Fibroblast of skin of right biceps (primary cell): ENCODE measurements at regions not wholly inside any gene's neighbourhood (a gene's known extent, or its start where the extent isn't known, plus 50 kb on each side); places are given as distances from the start of the nearest gene placed in this dataset.

Experiments used
- DNase-seq: peaks from one replicate; pipeline ENCODE4 v3.0.0-alpha.2; 2013

DNA sequence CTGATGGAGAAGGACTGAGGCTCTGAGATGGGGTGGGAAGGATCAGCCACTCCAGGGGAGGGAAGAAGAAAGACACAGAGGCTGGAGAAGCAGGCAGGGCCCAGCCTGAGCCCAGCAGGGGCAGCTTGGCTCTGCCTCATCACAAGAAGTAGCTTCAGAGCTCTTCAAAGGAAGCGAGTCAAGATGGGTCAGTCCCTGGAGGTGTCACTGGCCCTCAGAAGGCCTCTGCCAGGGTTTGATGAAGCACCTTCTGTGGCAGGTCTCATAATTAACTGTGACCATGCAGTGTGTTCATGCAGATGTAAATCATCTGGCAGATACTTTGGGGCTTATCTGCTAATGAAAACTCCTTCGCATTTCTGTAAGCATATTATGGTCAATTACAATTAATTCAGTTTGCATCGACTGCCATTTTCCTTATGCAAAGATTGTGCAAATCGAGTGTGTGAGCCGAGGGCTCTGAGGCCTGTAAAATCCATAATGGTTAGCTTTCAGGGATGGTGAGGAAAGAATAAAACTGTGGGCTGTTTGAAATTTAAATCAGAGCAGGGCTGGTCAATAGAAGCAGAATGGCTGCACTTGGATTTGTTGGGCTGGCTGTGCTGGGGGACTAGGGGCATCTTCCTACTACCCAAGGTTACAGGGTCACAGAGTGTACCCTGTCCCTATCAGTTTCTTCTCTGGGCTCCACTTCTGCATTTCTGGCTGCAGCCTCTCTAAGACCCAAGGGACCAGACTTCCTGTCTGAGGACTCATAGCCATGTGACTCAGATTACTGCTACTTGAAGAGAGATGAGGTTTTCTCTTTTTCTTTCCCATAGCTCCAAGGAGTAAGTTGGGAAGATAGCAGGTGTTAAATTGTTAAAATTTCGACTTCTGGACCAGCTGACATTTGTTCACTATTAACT, 376.6 kb downstream of the DHX35 start:
- peak; percentile 21 for DNase-seq

DNA sequence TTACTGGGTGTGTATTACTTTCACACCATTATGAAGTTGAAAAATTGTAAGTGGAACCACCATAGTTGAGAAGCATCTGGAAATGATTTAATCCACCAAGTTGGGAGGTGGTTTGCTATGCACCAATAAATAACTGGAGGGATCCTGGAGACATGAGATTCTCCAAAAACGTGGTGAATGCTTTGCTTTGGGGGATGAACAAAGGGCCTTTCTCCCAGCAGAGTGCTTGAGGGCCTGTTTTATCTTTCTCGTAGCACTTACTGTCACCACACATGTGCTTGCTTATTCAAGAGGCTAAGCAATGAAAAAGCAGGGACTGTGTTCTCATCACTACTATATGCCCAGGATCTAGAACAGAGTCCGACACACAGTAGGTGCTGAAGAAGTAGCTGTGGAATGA, 371.1 kb downstream of the DHX35 start:
- DNase-seq: no peak

DNA sequence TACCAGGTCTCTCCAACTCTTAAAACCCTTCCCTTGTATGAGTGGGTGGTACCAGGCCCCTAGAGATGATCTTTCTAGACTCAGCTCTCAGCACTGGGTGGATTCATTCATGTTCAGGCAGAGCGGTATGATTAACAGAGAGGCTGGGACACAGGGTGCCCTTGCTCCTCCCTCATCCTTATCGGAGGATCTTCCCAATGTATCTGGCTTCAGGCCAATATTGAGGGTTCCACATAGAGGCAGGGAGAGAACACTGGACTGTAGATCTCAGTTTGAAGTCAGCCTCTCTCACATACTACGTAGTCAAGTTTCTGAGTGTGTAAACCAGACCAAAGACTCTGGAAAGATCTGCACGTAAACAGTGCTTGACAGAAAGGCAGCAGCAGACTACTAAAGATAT, 366.2 kb downstream of the DHX35 start:
- no peak for DNase-seq

DNA sequence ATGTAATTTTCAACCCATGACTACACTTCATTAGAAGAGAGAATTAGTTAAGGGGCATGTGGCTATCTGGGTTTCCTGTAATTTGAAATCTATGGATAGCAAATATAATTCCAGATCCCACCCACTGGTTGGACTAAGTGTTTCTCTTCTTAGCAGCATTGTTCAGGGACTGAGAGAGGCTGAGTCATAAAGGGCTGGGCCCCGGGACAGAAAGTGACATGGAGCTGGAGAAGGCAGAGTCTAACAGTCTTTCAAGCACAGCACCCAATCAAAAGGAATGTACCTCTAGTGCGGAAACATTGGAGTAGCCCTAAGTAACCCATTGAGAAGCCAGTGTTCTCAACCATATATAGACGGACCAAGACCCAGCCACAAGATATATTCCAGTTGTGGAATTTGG, 363.9 kb downstream of the DHX35 start:
- DNase-seq: no peak

DNA sequence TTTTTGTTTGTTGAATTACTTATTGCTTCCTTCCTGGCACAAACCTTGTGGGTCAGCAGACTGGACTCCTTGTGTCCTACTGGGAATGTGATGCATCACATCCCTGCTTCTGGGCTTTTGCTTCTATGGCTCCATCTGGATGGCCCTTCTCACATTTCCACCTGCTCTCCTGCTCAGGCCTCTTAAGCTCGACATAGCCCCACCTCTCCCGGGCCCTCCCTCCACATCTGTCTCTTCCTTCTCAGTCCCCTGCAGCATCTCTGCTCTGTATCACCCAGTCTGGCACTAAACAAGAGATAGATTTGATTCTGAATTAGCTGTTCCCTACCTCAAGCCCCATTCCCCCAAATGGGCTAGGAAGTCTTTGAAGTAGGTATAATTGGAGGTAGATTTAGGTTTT, 356.8 kb downstream of the DHX35 start:
- DNase-seq: no peak

DNA sequence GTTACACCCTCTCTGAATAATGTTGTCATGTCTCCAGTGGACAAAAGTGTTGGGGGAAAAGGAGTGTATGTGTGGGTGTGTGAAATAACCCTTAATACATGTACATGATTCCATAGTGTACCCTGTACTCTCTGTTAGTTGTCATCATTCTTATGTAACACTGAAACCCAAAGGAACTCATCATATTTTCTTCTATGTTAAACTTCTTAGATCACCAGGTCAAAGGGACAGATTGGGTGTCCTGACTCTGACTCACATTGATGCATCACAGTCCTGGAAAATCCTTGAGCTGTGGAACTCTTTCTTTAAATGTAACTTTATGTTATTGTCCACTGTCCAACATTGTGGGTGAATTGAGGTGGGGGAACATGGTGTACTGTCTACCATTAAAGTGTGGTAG, 350.5 kb downstream of the DHX35 start:
- DNase-seq: no peak

DNA sequence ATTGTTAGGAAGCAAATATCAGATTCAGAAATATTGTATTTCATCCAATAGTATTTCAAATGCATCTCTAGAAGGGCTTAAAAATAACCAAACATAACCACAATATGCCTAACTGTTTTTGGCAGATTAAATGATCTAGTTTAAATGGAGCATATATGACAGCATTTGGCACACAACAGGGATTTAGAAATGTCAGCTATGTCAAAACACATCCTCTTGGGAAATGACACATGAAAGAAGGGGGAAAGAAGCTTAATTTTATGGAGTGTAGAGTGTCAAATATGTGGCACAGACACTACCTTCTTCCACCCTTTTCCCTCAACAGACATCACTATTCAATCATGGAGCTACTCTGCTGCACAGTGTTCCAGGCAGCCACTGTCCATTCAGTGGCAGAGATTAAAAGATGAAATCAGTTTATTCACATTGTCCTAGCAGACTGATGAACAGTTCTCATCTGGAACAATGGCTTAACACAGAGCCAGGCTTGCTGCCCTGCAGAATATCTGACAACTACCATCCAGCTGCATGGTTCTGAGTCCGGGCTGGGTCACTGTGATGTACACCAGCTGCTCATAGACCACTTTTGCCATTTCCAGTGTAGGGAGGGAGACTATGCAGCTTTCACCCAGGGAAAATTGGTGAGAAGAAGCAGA, 349.8 kb downstream of the DHX35 start:
- DNase-seq: peak; percentile 6

DNA sequence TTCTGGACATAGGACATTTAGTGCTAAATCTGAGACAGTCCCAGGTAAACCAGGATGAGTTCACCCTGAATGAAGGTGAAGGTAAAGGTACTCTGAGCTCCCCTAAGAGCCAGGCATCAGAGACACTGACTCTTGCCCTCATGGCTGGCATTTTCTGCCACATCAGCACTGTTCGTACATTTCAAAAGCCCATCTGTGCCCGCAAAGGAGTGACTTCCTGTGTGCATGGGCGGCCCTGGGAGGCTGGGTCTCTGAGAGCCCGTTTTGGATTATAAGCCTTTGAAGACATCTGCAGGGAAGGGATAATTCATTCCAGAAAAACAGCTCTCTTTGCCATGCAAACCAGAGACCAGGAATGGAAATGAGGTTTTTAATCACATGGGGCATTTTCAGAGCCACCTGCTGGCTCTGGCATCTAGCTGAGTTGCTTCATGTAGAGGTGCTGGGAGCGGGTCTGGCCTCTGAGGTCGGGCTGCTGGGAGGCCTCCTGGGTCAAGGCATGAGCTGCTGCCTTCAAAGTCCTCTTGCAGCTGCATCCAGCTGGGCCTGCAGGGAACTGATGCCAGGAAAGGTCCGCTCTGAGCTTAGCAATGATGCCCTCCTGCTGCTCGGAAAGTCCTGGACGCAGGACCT, 348.3 kb downstream of the DHX35 start:
- DNase-seq: no peak

DNA sequence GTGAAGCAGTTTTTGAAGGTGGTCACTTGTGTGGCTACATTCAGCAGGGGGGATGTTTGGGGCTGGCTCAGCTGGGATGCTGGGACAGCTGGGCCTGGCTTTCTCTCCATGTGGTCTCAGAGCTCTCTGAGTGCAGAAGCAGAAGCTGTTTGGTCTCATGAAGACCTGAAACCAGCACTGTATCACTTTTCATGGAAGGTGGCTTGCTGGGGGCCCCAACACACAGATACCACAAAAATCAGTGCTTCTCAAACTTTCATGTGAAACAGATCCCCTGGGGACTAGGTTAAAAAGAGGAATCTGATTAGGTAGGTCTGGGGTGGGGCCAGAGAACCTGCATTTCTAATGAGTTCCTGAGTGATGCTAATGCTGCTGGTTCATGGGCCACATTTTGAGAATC, 347.3 kb downstream of the DHX35 start:
- no peak for DNase-seq

DNA sequence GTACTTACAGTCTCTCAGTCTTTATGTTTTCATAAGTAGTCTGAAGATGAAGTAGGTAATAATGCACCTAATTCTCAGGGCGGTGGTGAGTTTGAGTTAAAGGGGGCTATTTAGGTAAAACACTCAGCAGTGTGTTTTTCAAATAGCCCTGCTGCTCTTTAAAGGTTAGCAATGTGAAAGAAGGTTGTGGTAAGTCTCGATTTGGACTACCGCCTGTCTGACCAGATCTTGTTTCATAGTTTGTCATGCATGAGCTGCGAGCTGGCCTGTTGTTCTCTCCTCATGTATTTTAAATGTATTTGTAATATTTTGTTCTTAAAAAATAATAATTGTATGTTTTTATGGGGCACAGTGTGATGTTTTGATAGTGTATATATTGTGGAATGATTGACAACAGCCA, 340.2 kb downstream of the DHX35 start:
- DNase-seq: no peak

DNA sequence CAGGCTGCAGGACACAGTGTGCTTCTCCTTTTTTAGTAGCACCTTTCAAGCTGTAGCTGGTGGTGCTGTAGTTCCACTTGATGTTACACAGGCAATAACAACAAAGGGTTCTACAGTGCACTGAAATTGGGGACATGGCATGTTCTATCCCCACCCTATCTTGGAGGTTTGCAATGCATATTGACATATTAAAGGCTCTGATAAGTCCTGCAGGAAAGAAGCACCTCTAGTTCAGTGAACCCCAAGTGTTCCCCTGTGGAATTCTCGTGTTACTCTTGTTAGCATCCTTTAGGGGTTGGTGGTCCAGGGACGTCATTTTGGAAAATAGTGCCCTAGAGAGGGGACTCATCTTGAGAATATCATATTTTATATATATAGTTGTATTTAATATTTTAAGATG, 337.6 kb downstream of the DHX35 start:
- no peak for DNase-seq

DNA sequence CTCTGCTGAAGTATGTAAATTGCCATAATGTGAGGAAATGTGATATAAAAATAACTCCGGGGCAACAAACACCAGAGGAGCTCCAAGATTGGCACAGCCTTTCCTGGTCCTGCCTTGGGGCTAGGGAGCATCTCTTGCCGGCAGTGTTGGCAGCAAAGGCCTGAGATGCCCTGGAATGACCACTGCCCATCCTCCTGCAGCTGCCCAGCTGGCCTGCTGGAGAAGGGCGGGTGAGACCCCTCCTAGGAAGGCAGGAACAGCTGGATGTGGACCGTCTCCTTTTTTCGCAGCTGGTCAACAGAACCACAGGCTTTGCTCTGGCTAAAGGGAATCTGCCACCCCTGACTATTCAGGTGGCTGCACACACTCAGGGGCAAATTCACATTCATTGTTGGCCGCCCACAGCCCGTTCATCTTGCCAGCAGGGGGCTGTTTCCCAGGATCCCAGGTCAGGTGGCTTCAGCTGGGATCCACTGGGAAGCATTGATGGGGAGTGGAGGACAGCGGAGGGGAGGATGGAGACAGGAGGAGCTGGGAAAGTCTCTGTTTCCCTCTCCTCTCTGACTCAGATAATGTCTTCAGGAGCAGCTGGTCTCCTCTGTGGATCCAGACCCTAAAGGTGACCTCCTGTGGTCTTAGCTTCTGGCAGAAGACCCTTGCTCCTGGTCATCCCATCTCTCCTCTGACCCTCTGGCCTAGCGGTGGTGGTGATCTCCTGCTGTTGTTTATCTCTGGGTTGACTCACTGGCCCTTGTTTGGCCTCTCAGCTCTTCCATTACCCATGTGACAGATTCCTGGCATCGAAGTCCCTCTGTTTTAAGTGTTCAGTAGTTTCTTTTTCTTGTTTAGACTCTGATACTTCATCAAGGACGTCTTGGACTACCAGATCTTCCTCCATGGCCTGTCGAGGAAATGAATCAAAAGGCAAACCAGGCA, 336.7 kb downstream of the DHX35 start:
- no peak for DNase-seq

DNA sequence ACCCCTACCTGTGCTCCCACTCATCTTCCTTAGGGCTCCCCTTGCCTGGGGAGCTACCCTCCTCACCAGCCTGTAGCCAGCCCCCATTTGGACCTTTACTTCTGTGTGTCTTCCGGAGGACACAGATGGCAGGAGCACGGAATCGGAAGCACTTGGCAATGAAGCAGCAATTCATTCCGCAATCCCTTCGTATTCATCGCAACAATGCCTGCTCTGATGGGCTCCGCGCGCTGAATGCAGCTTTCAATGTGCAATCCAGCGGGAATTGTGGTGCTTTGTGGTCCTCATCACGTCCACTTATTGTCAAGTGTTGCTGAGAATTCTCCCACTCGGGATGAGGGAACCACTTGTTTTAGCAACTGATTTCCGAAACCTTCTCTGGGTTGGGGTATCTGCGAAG, 336.0 kb downstream of the DHX35 start:
- no peak for DNase-seq

DNA sequence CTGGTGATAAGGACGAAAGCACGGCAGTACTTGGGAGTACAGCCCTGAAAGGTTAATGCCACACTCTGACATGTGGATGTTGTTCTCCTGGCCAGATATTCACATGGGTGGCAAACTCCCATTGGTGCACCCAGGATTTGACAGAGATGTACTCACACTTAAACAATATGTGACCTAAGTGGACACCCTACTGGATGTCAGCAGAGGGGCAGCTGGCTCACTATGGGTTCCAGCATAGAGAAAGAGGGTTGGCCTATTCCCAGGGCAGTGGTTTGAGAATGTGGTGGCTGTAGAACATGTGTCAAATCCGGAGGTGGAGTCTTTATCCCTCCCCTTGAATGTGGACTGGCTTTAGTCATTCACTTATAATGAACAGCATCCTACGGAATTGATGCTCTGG, 333.2 kb downstream of the DHX35 start:
- DNase-seq: no peak

DNA sequence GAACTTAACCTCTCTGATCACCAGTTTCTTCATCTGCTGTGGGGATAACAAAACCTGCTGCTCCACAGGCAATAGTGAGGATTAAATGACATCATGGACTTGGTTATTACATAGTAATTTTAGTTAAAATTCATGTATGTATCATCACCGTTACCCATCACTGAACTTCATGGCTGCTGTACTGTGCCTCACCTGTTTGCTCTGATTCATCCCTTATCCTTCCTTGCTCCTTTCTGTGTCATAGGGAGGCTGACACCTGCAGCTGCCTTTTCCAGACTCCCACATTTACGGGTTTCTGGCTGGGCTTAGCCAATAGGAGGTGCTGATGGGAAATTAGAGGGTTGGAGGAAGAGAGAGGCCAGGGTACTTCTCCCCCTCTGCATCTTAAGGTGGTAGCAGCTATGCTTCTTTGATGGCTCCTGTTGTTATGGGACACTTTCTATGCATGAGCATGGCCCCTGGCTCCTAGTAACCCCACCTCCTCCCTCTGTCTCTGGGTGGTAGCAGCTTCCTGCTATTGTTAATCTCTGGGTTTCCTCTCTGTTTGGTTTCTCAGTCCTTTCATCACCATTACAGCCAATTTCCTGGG, 332.1 kb downstream of the DHX35 start:
- no peak for DNase-seq

DNA sequence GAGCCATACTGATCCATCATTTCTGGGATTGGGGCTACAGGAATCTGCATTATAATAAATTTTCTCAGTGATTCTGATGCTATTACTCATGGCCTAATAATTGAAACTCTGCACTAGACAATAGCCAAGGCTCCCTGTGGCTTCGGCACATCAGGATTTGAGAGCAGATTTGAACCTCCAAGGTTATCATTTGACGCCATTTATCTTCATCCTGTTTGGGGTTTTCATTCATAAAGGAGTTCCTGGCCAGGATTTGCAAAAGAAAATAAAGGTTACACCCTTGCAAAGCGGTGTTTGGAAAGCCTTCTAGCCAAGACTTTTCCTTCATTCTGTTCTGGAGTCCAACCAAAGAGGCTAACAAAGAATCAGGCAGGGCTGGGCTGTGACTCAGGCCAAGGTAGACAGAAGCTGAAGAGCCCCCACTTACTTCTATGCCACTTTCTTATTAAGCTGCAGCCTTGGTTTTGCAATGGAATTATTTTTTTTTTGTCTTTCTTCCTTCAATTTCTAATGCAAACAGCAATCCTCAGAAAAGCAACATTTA, 330.1 kb downstream of the DHX35 start:
- DNase-seq: no peak

DNA sequence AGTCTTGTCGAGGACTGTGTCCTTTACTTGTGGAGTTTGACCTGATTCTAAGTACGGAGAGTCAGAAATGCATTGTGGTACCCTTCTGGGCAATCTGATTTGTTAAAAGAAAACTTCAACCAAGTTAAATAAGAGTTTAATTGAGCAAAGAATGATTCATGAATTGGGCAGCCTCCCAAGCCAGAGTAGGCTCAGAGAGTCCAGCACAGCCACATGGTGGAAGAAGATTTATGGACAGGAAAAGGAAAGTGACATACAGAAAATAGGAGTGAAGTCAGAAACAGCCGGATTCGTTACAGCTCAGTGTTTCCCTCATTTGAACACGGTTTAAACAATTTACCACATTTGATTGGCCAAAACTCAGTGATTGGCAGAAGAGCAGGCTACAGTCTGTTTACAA, 329.2 kb downstream of the DHX35 start:
- peak; percentile 39 for DNase-seq

DNA sequence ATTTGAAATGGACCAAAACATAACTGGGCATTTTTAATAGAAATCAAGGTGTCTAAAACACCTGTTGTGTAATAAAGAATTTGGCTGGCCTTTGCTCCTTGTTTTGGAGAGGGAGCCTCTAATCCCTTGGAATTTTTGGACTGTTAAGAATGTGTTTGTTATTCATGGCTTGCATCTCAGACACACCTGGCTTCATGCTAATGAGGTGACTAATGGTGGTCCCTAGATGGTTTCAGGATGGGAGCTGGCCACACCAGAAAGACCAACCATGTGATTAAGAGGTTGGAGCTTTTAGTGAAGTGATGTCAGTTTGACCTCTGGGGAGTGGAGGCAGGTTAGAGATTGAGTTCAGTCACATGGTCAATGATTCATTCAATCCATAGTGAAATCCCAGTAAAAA, 328.4 kb downstream of the DHX35 start:
- no peak for DNase-seq

DNA sequence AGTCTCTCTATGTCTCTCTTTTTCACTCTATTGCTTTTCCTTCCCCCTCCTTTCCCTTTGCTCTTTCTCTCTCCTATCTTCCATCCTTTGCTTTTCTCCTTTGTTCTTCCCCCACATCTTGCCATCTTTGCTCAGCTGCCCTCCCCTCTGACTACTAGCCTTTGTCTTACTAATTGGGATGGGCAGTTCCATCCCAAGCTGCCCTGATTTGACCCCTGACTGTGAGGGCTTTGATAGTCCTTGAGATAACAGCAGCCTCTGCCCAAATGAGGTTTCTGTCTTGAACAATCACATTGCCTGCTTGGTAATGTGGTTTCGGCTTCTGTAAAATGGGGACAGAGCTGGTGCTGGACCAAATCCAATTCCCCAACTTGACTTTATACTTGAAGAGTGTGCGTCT, 327.7 kb downstream of the DHX35 start:
- no peak for DNase-seq

DNA sequence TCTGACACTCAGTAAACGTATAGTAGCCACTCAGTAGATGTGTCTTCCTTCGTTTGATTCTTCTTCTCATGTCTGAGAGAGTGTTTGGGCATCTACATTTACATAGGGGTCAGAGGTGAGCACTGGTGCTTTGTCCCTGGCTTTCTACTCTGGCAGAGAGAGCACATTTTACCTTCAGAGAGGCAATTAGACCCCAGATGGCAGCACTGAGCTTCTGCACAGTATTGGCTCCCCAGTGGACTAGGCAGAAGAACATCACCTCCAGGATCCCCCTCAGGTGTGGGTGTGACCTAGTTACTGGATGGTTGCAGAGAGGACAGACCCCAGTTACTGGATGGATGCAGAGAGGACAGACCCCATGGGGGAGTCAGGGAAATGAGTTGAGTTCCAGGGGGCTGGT, 327.2 kb downstream of the DHX35 start:
- DNase-seq: no peak

DNA sequence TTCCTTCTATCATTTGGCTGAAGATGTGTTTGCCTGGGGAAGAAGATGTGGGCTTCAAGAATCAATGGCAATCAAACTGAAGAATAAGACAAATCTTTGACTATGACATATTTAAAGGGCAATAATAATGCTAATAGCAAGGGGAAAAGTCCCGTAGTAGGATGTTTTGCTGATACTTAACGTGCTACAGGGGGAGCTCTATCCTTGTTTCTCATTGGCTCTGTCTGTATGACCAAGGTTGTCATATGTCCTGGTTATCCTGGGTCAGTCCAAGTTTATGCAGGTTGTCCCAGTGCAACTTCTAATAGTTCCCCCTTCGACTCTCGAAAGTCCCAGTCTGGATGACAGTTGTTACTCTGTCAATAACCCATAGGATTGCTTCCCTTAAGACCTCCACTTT, 321.3 kb downstream of the DHX35 start:
- DNase-seq: no peak

DNA sequence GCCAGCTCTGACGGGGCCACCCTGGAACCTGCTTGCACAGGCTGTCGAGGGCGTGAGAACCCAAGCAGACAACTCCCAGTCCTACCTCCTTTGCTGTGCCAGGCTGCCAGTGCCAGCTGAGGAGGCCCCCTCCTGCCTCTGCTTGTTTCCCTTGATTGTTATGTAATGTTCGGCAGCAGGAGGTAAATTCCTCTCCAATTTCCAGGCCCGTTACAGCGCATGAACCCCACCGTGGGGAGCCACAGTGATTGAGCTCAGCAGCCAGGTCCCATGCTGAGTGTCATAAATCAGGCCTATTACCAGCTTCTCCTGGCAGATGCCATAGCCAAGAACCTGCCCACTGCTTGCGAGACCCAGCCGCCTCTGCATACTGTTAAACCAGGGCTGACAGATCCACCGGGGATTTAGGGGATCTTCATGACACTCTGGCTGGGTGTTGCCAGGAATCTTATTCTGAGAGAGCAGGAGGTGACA, 320.5 kb downstream of the DHX35 start:
- no peak for DNase-seq
